NT2/D1 (cell line): ENCODE measurements at regions not wholly inside any gene's neighbourhood (a gene's known extent, or its start where the extent isn't known, plus 50 kb on each side); places are given as distances from the start of the nearest gene placed in this dataset.

Experiments
- SUZ12 ChIP-seq: IDR thresholded peaks from 2 replicates; pipeline ENCODE4 v1.6.1; 2011; ENCODE audit not compliant: insufficient read length, insufficient read depth; ENCODE audit errors: extremely low read depth
- YY1 ChIP-seq: IDR thresholded peaks from 2 replicates; pipeline ENCODE4 v1.6.1; 2011; ENCODE audit not compliant: insufficient read length, insufficient read depth
- ZNF274 ChIP-seq: IDR thresholded peaks from 2 replicates; pipeline ENCODE4 v1.6.1; 2011; ENCODE audit warnings: mild to moderate bottlenecking, low read depth, low read length

DNA sequence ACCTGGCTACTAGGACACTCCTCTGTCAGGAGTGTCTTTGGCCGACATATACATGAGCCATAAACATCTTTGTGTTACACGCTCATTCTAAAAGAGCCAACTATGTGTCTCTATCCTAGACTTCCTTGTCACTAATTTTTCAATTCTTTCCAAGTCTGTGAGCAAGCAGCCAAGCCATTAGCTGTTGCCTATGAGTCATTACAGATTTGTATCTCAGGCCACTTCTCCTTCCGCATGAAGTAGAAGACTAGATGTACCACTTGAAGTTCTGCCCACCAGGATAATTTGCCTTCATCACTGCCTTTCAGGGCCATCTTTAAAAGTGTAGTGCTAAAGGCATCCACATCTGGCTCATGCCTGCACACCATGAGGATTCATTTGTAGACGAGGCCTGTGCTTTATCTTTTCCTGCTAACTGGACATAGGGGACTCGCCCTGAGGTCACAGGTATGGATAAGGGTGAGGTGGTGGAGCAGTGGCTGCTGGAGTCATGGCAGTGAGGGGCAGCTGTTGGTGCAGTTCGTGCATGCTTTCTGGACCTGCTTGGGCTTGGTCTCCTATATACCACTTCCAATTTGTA, 126.1 kb upstream of the KL start:
- no peak for TF ChIP-seq SUZ12
- no peak for TF ChIP-seq ZNF274
- TF ChIP-seq YY1 = no peak
